Urinary bladder (tissue), 3 donors: ENCODE measurements at regions not wholly inside any gene's neighbourhood (a gene's known extent, or its start where the extent isn't known, plus 50 kb on each side); places are given as distances from the start of the nearest gene placed in this dataset.
A peak's percentile ranks its signal among the peaks of the same experiment; 100 is the strongest.

Source experiments
- DNase-seq: peaks from one replicate; pipeline ENCODE4 v3.0.0-alpha.2; 2015; ENCODE audit errors: extremely low spot score
- H3K27ac ChIP-seq: one replicate; pipeline ENCODE4 v1.5.1; 2013; ENCODE audit warnings: low read depth, mild to moderate bottlenecking, moderate library complexity
- H3K36me3 ChIP-seq: one replicate; pipeline ENCODE4 v1.6.1; 2013; ENCODE audit warnings: mild to moderate bottlenecking, moderate library complexity; ENCODE audit not compliant: insufficient read depth
- H3K4me1 ChIP-seq: one replicate; pipeline ENCODE4 v1.6.1; 2013; ENCODE audit warnings: mild to moderate bottlenecking, moderate library complexity; ENCODE audit not compliant: insufficient read depth
- H3K4me3 ChIP-seq: one replicate; pipeline ENCODE4 v1.5.1; 2013; ENCODE audit warnings: low read depth, low read length
- WGBS: extraction: QIAGEN DNeasy Blood & Tissue Kit; methylation state at CpG from one replicate; pipeline ENCODE4 v1.1.7; 2013; 5-methylcytosine and 5-hydroxymethylcytosine counted together
- donor health status: healthy with polysubstance abuse.
- donor health status: healthy.

- Histone ChIP-seq H3K4me1 (no peaks in the 10 kb centered on the region), H3K27ac (no peak overlapping the region), H3K36me3 (no peaks in the 10 kb centered on the region), H3K4me3 (no peak overlapping the region)
- DNase-seq, result no peak
- WGBS, result 64% methylated on average over 2 of the region's 2 CpGs
Measured at GRCh38 chr5:13540168-13540750, 404.2 kb downstream of the DNAH5 start.

GRCh38 chr5:13536933-13537332 lies 407.6 kb downstream of the DNAH5 start:
- H3K36me3 ChIP-seq, result no peaks in the 10 kb centered on the region
- no peaks in the 10 kb centered on the region for H3K4me1 ChIP-seq
- H3K27ac ChIP-seq, result no peak overlapping the region
- 64% methylated on average over 5 of the region's 5 CpGs for WGBS
- H3K4me3 ChIP-seq, result no peak overlapping the region
- DNase-seq, result no peak

GRCh38 chr5:13533833-13534232 lies 410.7 kb downstream of the DNAH5 start:
- no peaks in the 10 kb centered on the region for H3K36me3 ChIP-seq
- H3K4me1 ChIP-seq, result no peaks in the 10 kb centered on the region
- H3K4me3 ChIP-seq, result no peak overlapping the region
- no peak for DNase-seq
- H3K27ac ChIP-seq, result no peak overlapping the region
- WGBS, result 57% methylated on average over 2 of the region's 2 CpGs

- DNase-seq, result no peak
- WGBS, result 46% methylated on average over 1 of the region's 1 CpG
- Histone ChIP-seq H3K4me3 (no peak overlapping the region), H3K36me3 (no peaks in the 10 kb centered on the region), H3K27ac (no peak overlapping the region), H3K4me1 (no peaks in the 10 kb centered on the region)
Measured at GRCh38 chr5:13529300-13529699, 415.2 kb downstream of the DNAH5 start.

- Histone ChIP-seq H3K4me1 (no peaks in the 10 kb centered on the region), H3K36me3 (no peaks in the 10 kb centered on the region), H3K4me3 (no peak overlapping the region), H3K27ac (no peak overlapping the region)
- no peak for DNase-seq
- 44% methylated on average over 2 of the region's 2 CpGs for WGBS
Measured at GRCh38 chr5:13524936-13525335, 419.6 kb downstream of the DNAH5 start.

- Histone ChIP-seq H3K27ac (no peak overlapping the region), H3K36me3 (no peaks in the 10 kb centered on the region), H3K4me1 (no peaks in the 10 kb centered on the region), H3K4me3 (no peak overlapping the region)
- 81% methylated on average over 1 of the region's 1 CpG for WGBS
- DNase-seq, result no peak
Measured at GRCh38 chr5:13519131-13519530, 425.4 kb downstream of the DNAH5 start.

DNA sequence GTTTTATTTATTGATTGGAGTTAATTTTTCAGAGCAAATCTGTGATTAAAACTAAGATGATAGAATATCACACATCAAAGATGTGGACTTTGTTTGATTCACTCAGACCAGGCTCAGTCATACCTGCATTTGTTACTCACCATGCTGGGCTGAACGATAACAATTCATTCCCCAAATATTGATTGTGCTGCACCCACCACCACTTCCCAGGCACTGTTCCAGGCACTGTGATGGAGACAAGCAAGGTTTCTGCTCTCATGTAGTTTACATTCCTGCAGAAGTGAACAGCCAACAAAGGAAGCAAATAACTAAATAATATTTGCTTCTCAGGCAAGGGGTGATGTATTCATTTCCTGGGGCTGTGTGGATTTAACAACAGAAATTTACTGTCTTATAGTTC lies 428.3 kb downstream of the DNAH5 start:
- DNase-seq, result no peak
- H3K36me3 ChIP-seq, result no peaks in the 10 kb centered on the region
- WGBS, result 88% methylated on average over 1 of the region's 1 CpG
- no peak overlapping the region for H3K4me3 ChIP-seq
- no peak overlapping the region for H3K27ac ChIP-seq
- H3K4me1 ChIP-seq, result no peaks in the 10 kb centered on the region

- Histone ChIP-seq H3K36me3 (no peaks in the 10 kb centered on the region), H3K4me1 (no peaks in the 10 kb centered on the region), H3K27ac (no peak overlapping the region), H3K4me3 (no peak overlapping the region)
- 69% methylated on average over 2 of the region's 2 CpGs for WGBS
- DNase-seq, result no peak
Measured at GRCh38 chr5:13511442-13511841, 433.0 kb downstream of the DNAH5 start.

GRCh38 chr5:13510616-13511015 lies 433.9 kb downstream of the DNAH5 start:
- Histone ChIP-seq H3K36me3 (no peaks in the 10 kb centered on the region), H3K4me3 (no peak overlapping the region), H3K4me1 (no peaks in the 10 kb centered on the region), H3K27ac (no peak overlapping the region)
- WGBS, result 53% methylated on average over 4 of the region's 4 CpGs
- no peak for DNase-seq

DNA sequence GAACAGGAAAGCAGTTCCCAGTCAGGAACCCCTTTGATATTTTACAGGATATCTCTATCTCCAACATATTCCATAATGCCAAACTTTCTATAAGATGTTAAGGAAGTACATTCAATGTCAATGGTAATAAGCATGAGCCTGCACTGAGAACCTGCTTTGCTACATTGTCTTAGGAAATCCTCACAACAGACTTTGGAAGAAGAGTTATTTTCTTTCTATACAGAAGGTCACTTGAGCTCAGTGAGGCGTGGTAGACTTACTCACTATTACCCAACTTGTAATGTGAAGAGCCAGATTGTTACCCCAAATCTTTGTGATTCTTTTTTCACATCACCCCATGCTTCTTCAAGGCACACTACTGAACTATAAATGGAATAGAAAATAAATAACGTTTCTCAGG lies 435.9 kb downstream of the DNAH5 start:
- Histone ChIP-seq H3K36me3 (no peaks in the 10 kb centered on the region), H3K4me3 (no peak overlapping the region), H3K27ac (no peak overlapping the region), H3K4me1 (no peaks in the 10 kb centered on the region)
- DNase-seq, result no peak
- 74% methylated on average over 2 of the region's 2 CpGs for WGBS

- no peak for DNase-seq
- WGBS, result 53% methylated on average over 1 of the region's 1 CpG
- Histone ChIP-seq H3K4me3 (no peak overlapping the region), H3K36me3 (no peaks in the 10 kb centered on the region), H3K4me1 (no peaks in the 10 kb centered on the region), H3K27ac (no peak overlapping the region)
Measured at GRCh38 chr5:13505326-13505725, 439.2 kb downstream of the DNAH5 start.

DNA sequence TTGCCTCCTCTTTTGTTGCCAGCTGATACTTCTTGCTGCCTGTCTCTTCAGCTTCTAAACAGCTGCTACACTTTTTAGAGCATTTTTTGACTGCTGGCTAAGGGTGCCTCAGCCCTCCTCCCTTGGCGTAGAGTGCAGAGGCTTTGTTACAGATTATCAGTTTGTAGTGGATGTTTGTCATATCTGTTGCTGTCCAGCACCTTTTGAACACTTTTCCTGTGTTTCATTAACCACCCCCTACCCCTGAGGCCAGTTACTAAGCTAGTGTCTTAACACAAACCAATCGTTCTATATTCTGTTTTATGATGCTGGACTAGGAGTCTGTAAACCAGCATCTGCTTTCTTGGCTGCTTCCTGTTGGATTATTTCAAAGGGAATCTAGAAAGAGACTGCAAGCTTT lies 441.5 kb downstream of the DNAH5 start:
- WGBS, result 18% methylated on average over 2 of the region's 2 CpGs
- DNase-seq, result no peak
- no peaks in the 10 kb centered on the region for H3K36me3 ChIP-seq
- no peaks in the 10 kb centered on the region for H3K4me1 ChIP-seq
- no peak overlapping the region for H3K4me3 ChIP-seq
- H3K27ac ChIP-seq, result no peak overlapping the region

DNA sequence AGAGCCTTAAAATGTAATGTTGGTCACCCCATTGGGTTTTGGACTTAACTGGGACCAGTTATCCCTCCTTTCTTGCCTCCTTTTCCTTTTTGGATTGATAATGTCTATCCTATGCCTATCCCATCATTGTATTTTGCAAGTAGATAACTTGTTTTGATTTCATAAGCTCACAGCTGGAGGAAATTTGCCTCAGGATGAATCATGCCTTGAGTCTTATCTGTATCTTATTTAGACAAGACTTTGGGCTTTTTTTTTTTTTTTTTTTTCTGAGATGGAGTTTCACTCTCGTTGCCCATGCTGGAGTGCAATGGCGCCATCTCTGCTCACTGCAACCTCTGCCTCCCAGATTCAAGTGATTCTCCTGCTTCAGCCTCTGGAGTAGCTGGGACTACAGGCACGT lies 443.3 kb downstream of the DNAH5 start:
- 56% methylated on average over 3 of the region's 3 CpGs for WGBS
- Histone ChIP-seq H3K27ac (no peak overlapping the region), H3K36me3 (no peaks in the 10 kb centered on the region), H3K4me3 (no peak overlapping the region), H3K4me1 (no peaks in the 10 kb centered on the region)
- DNase-seq, result no peak

- Histone ChIP-seq H3K4me3 (no peak overlapping the region), H3K4me1 (no peaks in the 10 kb centered on the region), H3K27ac (no peak overlapping the region), H3K36me3 (no peaks in the 10 kb centered on the region)
- DNase-seq, result peak; percentile 43
Measured at GRCh38 chr5:13498279-13498678, 446.2 kb downstream of the DNAH5 start.

DNA sequence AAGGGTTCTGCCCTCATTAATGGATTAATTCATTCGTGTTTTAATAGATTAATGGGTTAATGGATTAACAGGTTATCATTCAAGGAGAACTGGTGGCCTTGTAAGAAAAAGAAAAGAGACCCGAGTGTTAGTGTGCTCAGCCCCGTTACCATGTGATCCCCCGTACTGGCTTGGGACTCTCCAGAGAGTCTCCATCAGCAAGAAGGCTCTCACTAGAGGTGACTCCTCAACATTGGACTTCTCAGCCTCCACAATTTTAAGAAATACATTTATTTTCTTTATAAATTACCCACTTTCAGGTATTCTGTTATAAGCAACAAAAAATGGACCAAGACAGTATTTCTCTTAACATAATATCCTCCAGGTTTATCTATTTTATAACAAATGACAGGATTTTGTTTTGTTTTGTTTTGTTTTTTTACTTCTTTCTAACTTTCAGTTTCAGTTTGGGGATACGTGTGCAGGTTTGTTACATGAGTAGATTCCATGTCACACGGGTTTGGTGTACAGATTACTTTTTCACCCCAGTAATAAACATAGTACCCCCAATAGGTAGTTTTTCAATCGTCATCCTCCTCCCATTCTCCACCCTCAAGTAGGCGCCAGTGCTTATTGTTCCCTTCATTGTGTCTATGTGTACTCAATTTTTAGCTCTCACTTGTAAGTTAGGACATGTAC lies 456.1 kb downstream of the DNAH5 start:
- WGBS, result 73% methylated on average over 8 of the region's 8 CpGs
- Histone ChIP-seq H3K27ac (no peak overlapping the region), H3K4me1 (no peaks in the 10 kb centered on the region), H3K36me3 (no peaks in the 10 kb centered on the region), H3K4me3 (no peak overlapping the region)
- DNase-seq, result no peak
